HEK293 (cell line): ENCODE measurements at regions not wholly inside any gene's neighbourhood (a gene's known extent, or its start where the extent isn't known, plus 50 kb on each side); places are given as distances from the start of the nearest gene placed in this dataset.

Experiments
- CTCF ChIP-seq: fragments of 450-650 bp; formaldehyde crosslinking; IDR thresholded peaks from 2 replicates; pipeline ENCODE4 v1.5.1; 2016; ENCODE audit warnings: missing biosample characterization, missing genetic modification characterization
- HOXD13 ChIP-seq: sonication (generic); formaldehyde crosslinking; IDR thresholded peaks from 2 replicates; pipeline ENCODE4 v1.8.0; 2022; ENCODE audit warnings: missing genetic modification reagents, borderline replicate concordance
- IKZF3 ChIP-seq: fragments of 450-650 bp; IDR thresholded peaks from 2 replicates; pipeline ENCODE4 v1.5.0; 2018; ENCODE audit warnings: missing biosample characterization, mild to moderate bottlenecking, missing genetic modification characterization, moderate library complexity
- INSM2 ChIP-seq: fragments of 450-650 bp; formaldehyde crosslinking; IDR thresholded peaks from 2 replicates; pipeline ENCODE4 v1.5.1; 2016; ENCODE audit warnings: missing biosample characterization, missing genetic modification characterization
- KLF8 ChIP-seq: fragments of 450-650 bp; formaldehyde crosslinking; IDR thresholded peaks from 2 replicates; pipeline ENCODE4 v1.5.1; 2016; ENCODE audit warnings: missing biosample characterization, missing genetic modification characterization
- MEIS1 ChIP-seq: sonication (generic); formaldehyde crosslinking; IDR thresholded peaks from 2 replicates; pipeline ENCODE4 v1.8.1; 2022; ENCODE audit warnings: missing genetic modification reagents, mild to moderate bottlenecking, borderline replicate concordance
- PRDM4 ChIP-seq: fragments of 450-650 bp; formaldehyde crosslinking; IDR thresholded peaks from 2 replicates; pipeline ENCODE4 v1.5.1; 2017; ENCODE audit warnings: missing biosample characterization, missing genetic modification characterization
- PRDM6 ChIP-seq: fragments of 450-650 bp; formaldehyde crosslinking; IDR thresholded peaks from 2 replicates; pipeline ENCODE4 v1.5.1; 2017; ENCODE audit warnings: missing biosample characterization, missing genetic modification characterization
- REPIN1 ChIP-seq: fragments of 450-650 bp; formaldehyde crosslinking; IDR thresholded peaks from 2 replicates; pipeline ENCODE4 v1.5.1; 2017; ENCODE audit warnings: missing biosample characterization, missing genetic modification characterization, low read depth
- YY1 ChIP-seq: fragments of 450-650 bp; formaldehyde crosslinking; IDR thresholded peaks from 2 replicates; pipeline ENCODE4 v1.5.1; 2018; ENCODE audit warnings: missing biosample characterization, missing genetic modification characterization
- ZBTB1 ChIP-seq: fragments of 450-650 bp; formaldehyde crosslinking; IDR thresholded peaks from 2 replicates; pipeline ENCODE4 v1.5.1; 2016; ENCODE audit warnings: missing biosample characterization, missing genetic modification characterization
- ZBTB21 ChIP-seq: fragments of 450-650 bp; formaldehyde crosslinking; IDR thresholded peaks from 2 replicates; pipeline ENCODE4 v1.5.1; 2017; ENCODE audit warnings: missing biosample characterization, missing genetic modification characterization
- ZBTB7A ChIP-seq: fragments of 450-650 bp; formaldehyde crosslinking; IDR thresholded peaks from 2 replicates; pipeline ENCODE4 v1.5.1; 2016; ENCODE audit warnings: low read depth, missing biosample characterization, missing genetic modification characterization
- ZEB2 ChIP-seq: fragments of 450-650 bp; formaldehyde crosslinking; IDR thresholded peaks from 2 replicates; pipeline ENCODE4 v1.5.1; 2016; ENCODE audit warnings: missing biosample characterization, missing genetic modification characterization
- ZFHX2 ChIP-seq: fragments of 450-650 bp; formaldehyde crosslinking; conservative IDR thresholded peaks from 2 replicates; pipeline ENCODE4 v1.5.1; 2016; ENCODE audit warnings: missing biosample characterization, missing genetic modification characterization
- ZNF157 ChIP-seq: fragments of 450-650 bp; formaldehyde crosslinking; IDR thresholded peaks from 2 replicates; pipeline ENCODE4 v1.5.1; 2016; ENCODE audit warnings: missing biosample characterization, missing genetic modification characterization
- ZNF23 ChIP-seq: fragments of 450-650 bp; formaldehyde crosslinking; IDR thresholded peaks from 2 replicates; pipeline ENCODE4 v1.5.1; 2016; ENCODE audit warnings: missing biosample characterization, missing genetic modification characterization, borderline replicate concordance
- ZNF274 ChIP-seq, 2 experiments: fragments of 200-500 bp in 1 of 2; fragments of 450-650 bp in 1 of 2; sonication (Bioruptor generic) in 1 of 2; formaldehyde crosslinking in 1 of 2; IDR thresholded peaks; 2 replicates each; pipeline versions ENCODE4 v1.5.1 to v1.6.1; 2014 to 2016; ENCODE audit warnings: borderline replicate concordance in 1 of 2, inconsistent platforms in 1 of 2, low read length in 1 of 2, missing biosample characterization in 1 of 2, missing genetic modification characterization in 1 of 2
- ZNF311 ChIP-seq: fragments of 450-650 bp; formaldehyde crosslinking; IDR thresholded peaks from 2 replicates; pipeline ENCODE4 v1.5.1; 2017; ENCODE audit warnings: missing biosample characterization, missing genetic modification characterization, borderline replicate concordance
- ZNF423 ChIP-seq: fragments of 450-650 bp; formaldehyde crosslinking; IDR thresholded peaks from 2 replicates; pipeline ENCODE4 v1.5.1; 2016; ENCODE audit warnings: missing biosample characterization, missing genetic modification characterization
- ZNF433 ChIP-seq: fragments of 450-650 bp; formaldehyde crosslinking; IDR thresholded peaks from 2 replicates; pipeline ENCODE4 v1.5.1; 2016; ENCODE audit warnings: missing biosample characterization, missing genetic modification characterization, low read depth
- ZNF558 ChIP-seq: fragments of 450-650 bp; formaldehyde crosslinking; IDR thresholded peaks from 2 replicates; pipeline ENCODE4 v1.5.1; 2016; ENCODE audit warnings: missing biosample characterization, missing genetic modification characterization
- ZNF600 ChIP-seq: fragments of 450-650 bp; formaldehyde crosslinking; IDR thresholded peaks from 2 replicates; pipeline ENCODE4 v1.5.1; 2016; ENCODE audit warnings: missing biosample characterization, missing genetic modification characterization
- ZNF660 ChIP-seq: fragments of 450-650 bp; IDR thresholded peaks from 2 replicates; pipeline ENCODE4 v1.5.1; 2018; ENCODE audit warnings: missing biosample characterization, mild to moderate bottlenecking, missing genetic modification characterization
- ZNF747 ChIP-seq: fragments of 450-650 bp; formaldehyde crosslinking; IDR thresholded peaks from 2 replicates; pipeline ENCODE4 v1.5.1; 2016; ENCODE audit warnings: missing biosample characterization, missing genetic modification characterization
- ZNF768 ChIP-seq: fragments of 450-650 bp; formaldehyde crosslinking; IDR thresholded peaks from 2 replicates; pipeline ENCODE4 v1.5.1; 2018; ENCODE audit warnings: missing biosample characterization, mild to moderate bottlenecking, missing genetic modification characterization
- TF ChIP-seq, protein P1 (sequence below): fragments of 450-650 bp; formaldehyde crosslinking; IDR thresholded peaks from 2 replicates; pipeline ENCODE4 v1.5.1; 2016; ENCODE audit warnings: missing biosample characterization, missing genetic modification characterization
- TF ChIP-seq, protein P2 (sequence below): fragments of 450-650 bp; formaldehyde crosslinking; IDR thresholded peaks from 2 replicates; pipeline ENCODE4 v1.5.1; 2016; ENCODE audit warnings: missing biosample characterization, missing genetic modification characterization

GRCh38 chr1:201721082-201722049, 107.6 kb upstream of the IPO9 start (continued):
- TF ChIP-seq, protein P1, sequence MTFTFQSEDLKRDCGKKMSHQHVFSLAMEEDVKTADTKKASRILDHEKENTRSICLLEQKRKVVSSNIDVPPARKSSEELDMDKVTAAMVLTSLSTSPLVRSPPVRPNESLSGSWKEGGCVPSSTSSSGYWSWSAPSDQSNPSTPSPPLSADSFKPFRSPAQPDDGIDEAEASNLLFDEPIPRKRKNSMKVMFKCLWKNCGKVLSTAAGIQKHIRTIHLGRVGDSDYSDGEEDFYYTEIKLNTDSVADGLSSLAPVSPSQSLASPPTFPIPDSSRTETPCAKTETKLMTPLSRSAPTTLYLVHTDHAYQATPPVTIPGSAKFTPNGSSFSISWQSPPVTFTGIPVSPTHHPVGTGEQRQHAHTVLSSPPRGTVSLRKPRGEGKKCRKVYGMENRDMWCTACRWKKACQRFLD: no peak
- peak; percentile 90 for TF ChIP-seq IKZF3 (tag by site-specific recombination)
- TF ChIP-seq ZFHX2: peak; percentile 38; the same call in 1 of the 2 replicates
- 0 out of 2 replicates have a peak, but pooled peaks have one; percentile 44 for TF ChIP-seq ZBTB21
- TF ChIP-seq ZNF274 (IDR thresholded peaks at IDR 0.05; ENCODE audit: low read length): no peak
- no peak for TF ChIP-seq ZNF274 (tag by site-specific recombination; IDR thresholded peaks at IDR 0.05; ENCODE audit: borderline replicate concordance)
- TF ChIP-seq KLF8: peak; percentile 74; the same call in 1 of the 2 replicates
- TF ChIP-seq ZNF558 (tag by site-specific recombination): peak; percentile 40; the same call in 1 of the 2 replicates
- TF ChIP-seq INSM2 (tag by site-specific recombination): peak; percentile 96
- no peak for TF ChIP-seq ZNF311 (tag by site-specific recombination)
- TF ChIP-seq ZNF423: peak; percentile 73
- no peak for TF ChIP-seq ZNF23
- TF ChIP-seq YY1: peak; percentile 72
- no peak for TF ChIP-seq ZNF768
- no peak for TF ChIP-seq CTCF (tag by site-specific recombination)
- TF ChIP-seq ZNF747 (tag by site-specific recombination): no peak
- TF ChIP-seq PRDM6: peak; percentile 97
- no peak for TF ChIP-seq REPIN1
- peak; percentile 83 for TF ChIP-seq ZEB2 (tag by site-specific recombination)
- TF ChIP-seq ZNF157 (tag by site-specific recombination): no peak
- TF ChIP-seq HOXD13 (CRISPR knock-in tag): 0 out of 2 replicates have a peak, but pooled peaks have one; percentile 56
- TF ChIP-seq, protein P2, sequence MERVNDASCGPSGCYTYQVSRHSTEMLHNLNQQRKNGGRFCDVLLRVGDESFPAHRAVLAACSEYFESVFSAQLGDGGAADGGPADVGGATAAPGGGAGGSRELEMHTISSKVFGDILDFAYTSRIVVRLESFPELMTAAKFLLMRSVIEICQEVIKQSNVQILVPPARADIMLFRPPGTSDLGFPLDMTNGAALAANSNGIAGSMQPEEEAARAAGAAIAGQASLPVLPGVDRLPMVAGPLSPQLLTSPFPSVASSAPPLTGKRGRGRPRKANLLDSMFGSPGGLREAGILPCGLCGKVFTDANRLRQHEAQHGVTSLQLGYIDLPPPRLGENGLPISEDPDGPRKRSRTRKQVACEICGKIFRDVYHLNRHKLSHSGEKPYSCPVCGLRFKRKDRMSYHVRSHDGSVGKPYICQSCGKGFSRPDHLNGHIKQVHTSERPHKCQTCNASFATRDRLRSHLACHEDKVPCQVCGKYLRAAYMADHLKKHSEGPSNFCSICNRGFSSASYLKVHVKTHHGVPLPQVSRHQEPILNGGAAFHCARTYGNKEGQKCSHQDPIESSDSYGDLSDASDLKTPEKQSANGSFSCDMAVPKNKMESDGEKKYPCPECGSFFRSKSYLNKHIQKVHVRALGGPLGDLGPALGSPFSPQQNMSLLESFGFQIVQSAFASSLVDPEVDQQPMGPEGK (tag by site-specific recombination): peak; percentile 77
- TF ChIP-seq ZNF660 (tag by site-specific recombination): no peak
- TF ChIP-seq MEIS1 (CRISPR knock-in tag): no peak
- peak; percentile 32; the same call in 1 of the 2 replicates for TF ChIP-seq ZBTB1 (tag by site-specific recombination)
- no peak for TF ChIP-seq ZBTB7A (tag by site-specific recombination)
- TF ChIP-seq ZNF433 (tag by site-specific recombination): no peak
- no peak for TF ChIP-seq ZNF600 (tag by site-specific recombination)
- peak; percentile 94 for TF ChIP-seq PRDM4 (tag by site-specific recombination)
